ENCODE measurements at regions not wholly inside any gene's neighbourhood (a gene's known extent, or its start where the extent isn't known, plus 50 kb on each side); places are given as distances from the start of the nearest gene placed in this dataset.

DNA sequence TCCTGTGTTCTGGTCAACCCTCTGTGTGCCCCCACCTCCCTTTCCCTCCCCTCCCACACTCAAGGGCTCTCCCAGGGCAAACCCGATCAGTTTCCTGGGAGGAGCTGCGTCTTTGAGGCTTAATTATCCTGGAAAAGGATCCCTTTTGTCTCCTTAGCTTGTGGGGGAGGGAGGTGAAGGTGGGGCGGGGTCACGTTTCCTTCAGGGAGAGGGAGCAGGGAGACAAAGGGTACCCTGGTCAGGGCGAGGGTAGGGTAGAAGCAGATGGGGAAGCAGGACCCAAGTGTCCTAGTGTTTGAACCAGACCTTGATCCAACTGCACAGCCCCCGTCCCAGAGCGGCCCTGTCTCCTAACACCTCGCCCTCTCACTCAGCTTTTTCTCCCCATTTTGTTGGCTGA is 90.1 kb downstream of the HIF1AN start (continued):
- TF ChIP-seq, protein P1, sequence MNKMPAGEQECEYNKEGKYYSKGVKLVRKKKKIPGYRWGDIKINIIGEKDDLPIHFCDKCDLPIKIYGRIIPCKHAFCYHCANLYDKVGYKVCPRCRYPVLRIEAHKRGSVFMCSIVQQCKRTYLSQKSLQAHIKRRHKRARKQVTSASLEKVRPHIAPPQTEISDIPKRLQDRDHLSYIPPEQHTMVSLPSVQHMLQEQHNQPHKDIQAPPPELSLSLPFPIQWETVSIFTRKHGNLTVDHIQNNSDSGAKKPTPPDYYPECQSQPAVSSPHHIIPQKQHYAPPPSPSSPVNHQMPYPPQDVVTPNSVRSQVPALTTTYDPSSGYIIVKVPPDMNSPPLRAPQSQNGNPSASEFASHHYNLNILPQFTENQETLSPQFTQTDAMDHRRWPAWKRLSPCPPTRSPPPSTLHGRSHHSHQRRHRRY (tag by site-specific recombination; IDR thresholded peaks at IDR 0.05), result no peak

DNA sequence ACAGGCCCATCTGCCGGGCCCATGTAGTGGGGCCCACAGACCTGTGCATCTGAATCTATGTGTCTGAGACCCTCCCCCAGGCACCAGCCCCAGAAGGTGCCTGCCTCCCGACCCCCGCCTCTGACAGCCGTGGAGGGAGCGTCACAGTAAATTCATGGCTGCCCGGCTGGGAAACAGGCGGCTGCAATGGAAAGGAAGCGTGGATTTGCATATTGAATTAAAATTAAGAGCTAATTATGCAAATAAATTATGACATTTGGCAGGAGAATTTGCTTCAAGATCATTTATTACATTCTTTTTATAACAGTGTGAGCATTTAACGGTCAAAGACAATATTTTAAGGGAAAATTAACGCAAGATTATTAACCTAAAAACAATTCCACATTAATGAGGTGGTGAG is 92.3 kb downstream of the HIF1AN start:
- TF ChIP-seq, protein P2, sequence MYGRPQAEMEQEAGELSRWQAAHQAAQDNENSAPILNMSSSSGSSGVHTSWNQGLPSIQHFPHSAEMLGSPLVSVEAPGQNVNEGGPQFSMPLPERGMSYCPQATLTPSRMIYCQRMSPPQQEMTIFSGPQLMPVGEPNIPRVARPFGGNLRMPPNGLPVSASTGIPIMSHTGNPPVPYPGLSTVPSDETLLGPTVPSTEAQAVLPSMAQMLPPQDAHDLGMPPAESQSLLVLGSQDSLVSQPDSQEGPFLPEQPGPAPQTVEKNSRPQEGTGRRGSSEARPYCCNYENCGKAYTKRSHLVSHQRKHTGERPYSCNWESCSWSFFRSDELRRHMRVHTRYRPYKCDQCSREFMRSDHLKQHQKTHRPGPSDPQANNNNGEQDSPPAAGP (tag by site-specific recombination; IDR thresholded peaks at IDR 0.05), result no peak
- TF ChIP-seq ZNF48 (tag by site-specific recombination; IDR thresholded peaks at IDR 0.05), result no peak
- no peak for TF ChIP-seq ZNF544 (tag by site-specific recombination; IDR thresholded peaks at IDR 0.05)
- no peak for TF ChIP-seq ZNF624 (tag by site-specific recombination; IDR thresholded peaks at IDR 0.05)
- no peak for TF ChIP-seq ZNF670 (tag by site-specific recombination; IDR thresholded peaks at IDR 0.05; ENCODE audit: low read depth)
- no peak overlapping the region for H3K27ac ChIP-seq (ENCODE audit: extremely low read depth, low read depth, low read length)
- H3K4me3 ChIP-seq (ENCODE audit: low read depth, low read length), result no peak overlapping the region
- H3K4me1 ChIP-seq (ENCODE audit: control insufficient read depth, insufficient read depth, low read length), result no peaks in the 10 kb centered on the region
- ChIA-PET POLR2A (no interaction called here), CTCF (interaction anchor here (0.6 to 0.9 kb wide), 3 partner anchors 9 to 99 kb away, joined by 3 to 5 read pairs (median 4); no protein-coding TSS in a partner anchor)
- H3K36me3 ChIP-seq (ENCODE audit: control insufficient read depth in 2 of 2, insufficient read depth in 1 of 2, low read length in 2 of 2), result no peaks in the 10 kb centered on the region
- H3K9me3 ChIP-seq (ENCODE audit: control insufficient read depth, insufficient read depth, low read depth, low read length), result no peaks in the 10 kb centered on the region

DNA sequence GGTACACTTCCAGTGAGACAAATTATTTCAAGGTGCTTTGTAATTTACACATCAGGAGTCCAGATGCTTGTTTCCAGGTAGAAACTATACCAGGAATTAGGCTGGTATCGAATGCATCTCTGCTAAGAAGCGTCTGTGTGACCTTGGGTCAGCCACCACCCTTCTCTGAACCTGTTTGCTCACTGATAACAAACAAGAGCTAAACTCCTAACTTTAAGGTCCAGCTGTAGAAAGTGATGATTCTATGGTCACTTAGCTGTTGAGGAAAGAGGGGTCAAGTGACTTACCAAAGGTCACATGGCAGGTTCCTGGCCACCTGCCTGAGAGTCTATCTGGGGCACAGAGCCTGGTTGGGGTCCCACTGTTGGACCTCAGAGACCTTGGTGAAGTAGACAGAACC is 95.4 kb downstream of the HIF1AN start:
- no peaks in the 10 kb centered on the region for H3K9me3 ChIP-seq (ENCODE audit: control insufficient read depth, insufficient read depth, low read depth, low read length)
- ChIA-PET CTCF (no interaction called here), POLR2A (no interaction called here)
- H3K4me3 ChIP-seq (ENCODE audit: low read depth, low read length), result no peak overlapping the region
- no peaks in the 10 kb centered on the region for H3K4me1 ChIP-seq (ENCODE audit: control insufficient read depth, insufficient read depth, low read length)
- no peaks in the 10 kb centered on the region for H3K36me3 ChIP-seq (ENCODE audit: control insufficient read depth in 2 of 2, insufficient read depth in 1 of 2, low read length in 2 of 2)
- no peak overlapping the region for H3K27ac ChIP-seq (ENCODE audit: extremely low read depth, low read depth, low read length)
- TF ChIP-seq ZBTB21 (tag by site-specific recombination; IDR thresholded peaks at IDR 0.05), result no peak
- TF ChIP-seq, protein P3, sequence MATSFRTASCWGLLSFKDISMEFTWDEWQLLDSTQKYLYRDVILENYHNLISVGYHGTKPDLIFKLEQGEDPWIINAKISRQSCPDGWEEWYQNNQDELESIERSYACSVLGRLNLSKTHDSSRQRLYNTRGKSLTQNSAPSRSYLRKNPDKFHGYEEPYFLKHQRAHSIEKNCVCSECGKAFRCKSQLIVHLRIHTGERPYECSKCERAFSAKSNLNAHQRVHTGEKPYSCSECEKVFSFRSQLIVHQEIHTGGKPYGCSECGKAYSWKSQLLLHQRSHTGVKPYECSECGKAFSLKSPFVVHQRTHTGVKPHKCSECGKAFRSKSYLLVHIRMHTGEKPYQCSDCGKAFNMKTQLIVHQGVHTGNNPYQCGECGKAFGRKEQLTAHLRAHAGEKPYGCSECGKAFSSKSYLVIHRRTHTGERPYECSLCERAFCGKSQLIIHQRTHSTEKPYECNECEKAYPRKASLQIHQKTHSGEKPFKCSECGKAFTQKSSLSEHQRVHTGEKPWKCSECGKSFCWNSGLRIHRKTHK (tag by site-specific recombination; IDR thresholded peaks at IDR 0.05), result no peak
- TF ChIP-seq, protein P4, sequence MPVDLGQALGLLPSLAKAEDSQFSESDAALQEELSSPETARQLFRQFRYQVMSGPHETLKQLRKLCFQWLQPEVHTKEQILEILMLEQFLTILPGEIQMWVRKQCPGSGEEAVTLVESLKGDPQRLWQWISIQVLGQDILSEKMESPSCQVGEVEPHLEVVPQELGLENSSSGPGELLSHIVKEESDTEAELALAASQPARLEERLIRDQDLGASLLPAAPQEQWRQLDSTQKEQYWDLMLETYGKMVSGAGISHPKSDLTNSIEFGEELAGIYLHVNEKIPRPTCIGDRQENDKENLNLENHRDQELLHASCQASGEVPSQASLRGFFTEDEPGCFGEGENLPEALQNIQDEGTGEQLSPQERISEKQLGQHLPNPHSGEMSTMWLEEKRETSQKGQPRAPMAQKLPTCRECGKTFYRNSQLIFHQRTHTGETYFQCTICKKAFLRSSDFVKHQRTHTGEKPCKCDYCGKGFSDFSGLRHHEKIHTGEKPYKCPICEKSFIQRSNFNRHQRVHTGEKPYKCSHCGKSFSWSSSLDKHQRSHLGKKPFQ (tag by site-specific recombination; IDR thresholded peaks at IDR 0.05), result no peak
- no peak for TF ChIP-seq BCL11B (tag by site-specific recombination; IDR thresholded peaks at IDR 0.05; ENCODE audit: low read depth)
- no peak for TF ChIP-seq MEIS1 (CRISPR knock-in tag; IDR thresholded peaks at IDR 0.05; ENCODE audit: borderline replicate concordance)
- TF ChIP-seq, protein P5, sequence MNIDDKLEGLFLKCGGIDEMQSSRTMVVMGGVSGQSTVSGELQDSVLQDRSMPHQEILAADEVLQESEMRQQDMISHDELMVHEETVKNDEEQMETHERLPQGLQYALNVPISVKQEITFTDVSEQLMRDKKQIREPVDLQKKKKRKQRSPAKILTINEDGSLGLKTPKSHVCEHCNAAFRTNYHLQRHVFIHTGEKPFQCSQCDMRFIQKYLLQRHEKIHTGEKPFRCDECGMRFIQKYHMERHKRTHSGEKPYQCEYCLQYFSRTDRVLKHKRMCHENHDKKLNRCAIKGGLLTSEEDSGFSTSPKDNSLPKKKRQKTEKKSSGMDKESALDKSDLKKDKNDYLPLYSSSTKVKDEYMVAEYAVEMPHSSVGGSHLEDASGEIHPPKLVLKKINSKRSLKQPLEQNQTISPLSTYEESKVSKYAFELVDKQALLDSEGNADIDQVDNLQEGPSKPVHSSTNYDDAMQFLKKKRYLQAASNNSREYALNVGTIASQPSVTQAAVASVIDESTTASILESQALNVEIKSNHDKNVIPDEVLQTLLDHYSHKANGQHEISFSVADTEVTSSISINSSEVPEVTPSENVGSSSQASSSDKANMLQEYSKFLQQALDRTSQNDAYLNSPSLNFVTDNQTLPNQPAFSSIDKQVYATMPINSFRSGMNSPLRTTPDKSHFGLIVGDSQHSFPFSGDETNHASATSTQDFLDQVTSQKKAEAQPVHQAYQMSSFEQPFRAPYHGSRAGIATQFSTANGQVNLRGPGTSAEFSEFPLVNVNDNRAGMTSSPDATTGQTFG (tag by site-specific recombination; IDR thresholded peaks at IDR 0.05; ENCODE audit: borderline replicate concordance), result no peak
- no peak for TF ChIP-seq PRDM1 (tag by site-specific recombination; IDR thresholded peaks at IDR 0.05)
- TF ChIP-seq ZFHX2 (tag by site-specific recombination; conservative IDR thresholded peaks at IDR 0.05), result no peak
- no peak for TF ChIP-seq ZNF510 (tag by site-specific recombination; IDR thresholded peaks at IDR 0.05; ENCODE audit: insufficient replicate concordance)
- TF ChIP-seq KLF7 (tag by site-specific recombination; IDR thresholded peaks at IDR 0.05; ENCODE audit: borderline replicate concordance), result no peak
- TF ChIP-seq ZNF391 (tag by site-specific recombination; IDR thresholded peaks at IDR 0.05; ENCODE audit: borderline replicate concordance, low read depth), result no peak
- TF ChIP-seq ZNF777 (tag by site-specific recombination; IDR thresholded peaks at IDR 0.05; ENCODE audit: borderline replicate concordance), result no peak
- TF ChIP-seq GLIS2 (tag by site-specific recombination; IDR thresholded peaks at IDR 0.05), result no peak
- no peak for TF ChIP-seq ZNF423 (tag by site-specific recombination; IDR thresholded peaks at IDR 0.05)
- TF ChIP-seq, protein P6, sequence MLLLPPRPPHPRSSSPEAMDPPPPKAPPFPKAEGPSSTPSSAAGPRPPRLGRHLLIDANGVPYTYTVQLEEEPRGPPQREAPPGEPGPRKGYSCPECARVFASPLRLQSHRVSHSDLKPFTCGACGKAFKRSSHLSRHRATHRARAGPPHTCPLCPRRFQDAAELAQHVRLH (tag by site-specific recombination; IDR thresholded peaks at IDR 0.05), result no peak
- TF ChIP-seq, protein P7, sequence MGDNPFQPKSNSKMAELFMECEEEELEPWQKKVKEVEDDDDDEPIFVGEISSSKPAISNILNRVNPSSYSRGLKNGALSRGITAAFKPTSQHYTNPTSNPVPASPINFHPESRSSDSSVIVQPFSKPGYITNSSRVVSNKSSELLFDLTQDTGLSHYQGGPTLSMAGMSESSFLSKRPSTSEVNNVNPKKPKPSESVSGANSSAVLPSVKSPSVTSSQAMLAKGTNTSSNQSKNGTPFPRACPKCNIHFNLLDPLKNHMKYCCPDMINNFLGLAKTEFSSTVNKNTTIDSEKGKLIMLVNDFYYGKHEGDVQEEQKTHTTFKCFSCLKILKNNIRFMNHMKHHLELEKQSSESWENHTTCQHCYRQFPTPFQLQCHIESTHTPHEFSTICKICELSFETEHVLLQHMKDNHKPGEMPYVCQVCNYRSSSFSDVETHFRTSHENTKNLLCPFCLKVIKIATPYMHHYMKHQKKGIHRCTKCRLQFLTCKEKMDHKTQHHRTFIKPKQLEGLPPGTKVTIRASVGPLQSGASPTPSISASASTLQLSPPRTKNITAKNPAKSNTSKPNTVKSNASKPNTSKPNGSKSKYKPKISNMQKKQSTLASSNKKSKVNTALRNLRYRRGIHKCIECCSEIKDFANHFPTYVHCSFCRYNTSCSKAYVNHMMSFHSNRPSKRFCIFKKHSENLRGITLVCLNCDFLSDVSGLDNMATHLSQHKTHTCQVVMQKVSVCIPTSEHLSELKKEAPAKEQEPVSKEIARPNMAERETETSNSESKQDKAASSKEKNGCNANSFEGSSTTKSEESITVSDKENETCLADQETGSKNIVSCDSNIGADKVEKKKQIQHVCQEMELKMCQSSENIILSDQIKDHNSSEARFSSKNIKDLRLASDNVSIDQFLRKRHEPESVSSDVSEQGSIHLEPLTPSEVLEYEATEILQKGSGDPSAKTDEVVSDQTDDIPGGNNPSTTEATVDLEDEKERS (tag by site-specific recombination; IDR thresholded peaks at IDR 0.05), result no peak

Measured in HEK293 (cell line).